Hepatocyte (in vitro differentiated cells): ENCODE measurements at regions not wholly inside any gene's neighbourhood (a gene's known extent, or its start where the extent isn't known, plus 50 kb on each side); places are given as distances from the start of the nearest gene placed in this dataset.

Experiments
- DNase-seq: peaks from one replicate; pipeline ENCODE4 v3.0.0-alpha.2; 2016; ENCODE audit warnings: low spot score
- H2AFZ ChIP-seq: fragments of 200-600 bp; sonication (generic); 2 replicates; pipeline ENCODE4 v1.6.0; 2016; ENCODE audit warnings: antibody characterized with exemption, mild to moderate bottlenecking
- H3K27ac ChIP-seq: fragments of 200-600 bp; sonication (generic); 2 replicates; pipeline ENCODE4 v1.5.1; 2016; ENCODE audit warnings: mild to moderate bottlenecking
- H3K27me3 ChIP-seq: fragments of 200-600 bp; sonication (generic); 2 replicates; pipeline ENCODE4 v1.6.1; 2016
- H3K36me3 ChIP-seq: fragments of 200-600 bp; sonication (generic); replicated peaks from 2 replicates; pipeline ENCODE4 v1.5.1; 2016; ENCODE audit warnings: low read depth; ENCODE audit not compliant: insufficient read depth
- H3K4me1 ChIP-seq: fragments of 200-600 bp; sonication (generic); 2 replicates; pipeline ENCODE4 v1.5.1; 2016; ENCODE audit warnings: mild to moderate bottlenecking, moderate library complexity; ENCODE audit not compliant: insufficient read depth
- H3K4me2 ChIP-seq: fragments of 200-600 bp; sonication (generic); 2 replicates; pipeline ENCODE4 v1.6.0; 2016
- H3K4me3 ChIP-seq: fragments of 200-600 bp; sonication (generic); 2 replicates; pipeline ENCODE4 v1.5.1; 2016; ENCODE audit warnings: mild to moderate bottlenecking
- H3K79me2 ChIP-seq: fragments of 200-600 bp; sonication (generic); 2 replicates; pipeline ENCODE4 v1.6.0; 2017; ENCODE audit warnings: mild to moderate bottlenecking
- H3K9me2 ChIP-seq: fragments of 200-600 bp; sonication (generic); replicated peaks from 2 replicates; pipeline ENCODE4 v1.6.0; 2017; ENCODE audit warnings: mild to moderate bottlenecking; ENCODE audit not compliant: insufficient read depth
- H3K9me3 ChIP-seq: fragments of 200-600 bp; sonication (generic); 2 replicates; pipeline ENCODE4 v1.5.1; 2016; ENCODE audit warnings: low read depth, mild to moderate bottlenecking
- H4K20me1 ChIP-seq: fragments of 200-600 bp; sonication (generic); 2 replicates; pipeline ENCODE4 v1.6.0; 2016; ENCODE audit warnings: mild to moderate bottlenecking; ENCODE audit not compliant: insufficient read depth, poor library complexity, severe bottlenecking
- CTCF ChIP-seq: fragments of 200-600 bp; sonication (generic); IDR thresholded peaks from 2 replicates; pipeline ENCODE4 v1.5.1; 2016; ENCODE audit warnings: antibody characterized with exemption, mild to moderate bottlenecking; ENCODE audit not compliant: poor library complexity
- EZH2 ChIP-seq: fragments of 200-600 bp; sonication (generic); IDR thresholded peaks from 2 replicates; pipeline ENCODE4 v1.6.1; 2016; ENCODE audit warnings: antibody characterized with exemption, mild to moderate bottlenecking, borderline replicate concordance
- EZH2phosphoT487 ChIP-seq: fragments of 200-600 bp; sonication (generic); IDR thresholded peaks from one replicate; pipeline ENCODE4 v1.6.1; 2018; ENCODE audit warnings: antibody characterized with exemption, mild to moderate bottlenecking, low read depth, moderate library complexity; ENCODE audit not compliant: unreplicated experiment, severe bottlenecking
- WGBS: methylation state at CpG from one replicate; pipeline ENCODE4 v1.1.6; 2016; ENCODE audit warnings: low lambda C conversion rate; ENCODE audit errors: missing lambda C conversion rate; 5-methylcytosine and 5-hydroxymethylcytosine counted together

DNA sequence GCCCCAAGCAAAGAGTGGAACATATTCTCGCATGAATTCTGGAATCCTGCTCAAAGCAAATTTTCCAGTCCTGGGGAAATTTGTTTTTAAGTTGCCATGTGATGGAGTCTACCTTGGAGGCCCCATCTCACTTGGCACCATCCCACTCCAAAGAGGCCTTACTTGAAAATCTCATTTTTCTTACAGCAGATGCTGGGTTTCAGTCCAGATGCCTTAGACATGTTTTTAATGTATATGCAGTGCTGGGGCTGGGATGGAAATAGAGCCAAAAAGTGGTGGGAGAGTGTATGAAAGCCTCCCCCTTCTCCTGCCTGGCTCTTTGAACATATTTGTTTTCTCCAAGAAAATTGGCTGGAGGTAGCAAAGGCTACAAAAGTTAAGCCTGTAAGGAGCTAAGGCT lies 493.7 kb downstream of the ENC1 start:
- no peak for DNase-seq
- no peak overlapping the region for H3K27ac ChIP-seq

DNA sequence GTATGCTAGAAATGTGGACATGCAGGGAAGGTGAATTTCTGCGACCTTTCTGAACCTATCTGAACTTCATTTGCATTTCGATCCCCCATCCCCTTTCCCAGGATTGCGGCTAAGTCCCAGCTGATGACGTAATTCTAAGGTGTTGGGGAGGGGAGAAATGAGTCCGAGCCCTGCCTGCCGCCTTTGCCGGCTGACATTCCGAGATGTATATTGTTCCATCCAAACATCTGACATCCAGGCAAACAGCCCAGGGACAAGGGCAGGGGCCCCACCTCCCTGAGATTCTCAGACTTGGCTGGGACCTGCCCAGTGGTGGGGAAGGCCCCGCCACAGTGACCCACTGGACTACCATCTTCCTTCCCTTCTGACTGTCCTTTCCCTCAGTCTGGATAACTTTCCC lies 494.6 kb downstream of the ENC1 start:
- TF ChIP-seq EZH2 (no peak), CTCF (no peak), EZH2phosphoT487 (no peak)
- Histone ChIP-seq H3K4me2 (no peak overlapping the region), H3K79me2 (no peaks in the 10 kb centered on the region), H3K27me3 (no peaks in the 10 kb centered on the region), H3K9me2 (no peaks in the 10 kb centered on the region), H4K20me1 (no peaks in the 10 kb centered on the region), H3K4me1 (no peaks in the 10 kb centered on the region), H3K27ac (no peak overlapping the region), H3K9me3 (no peaks in the 10 kb centered on the region), H3K36me3 (no peaks in the 10 kb centered on the region), H3K4me3 (no peak overlapping the region), H2AFZ (no peak overlapping the region)
- DNase-seq = no peak
- 92% methylated on average over 9 of the region's 9 CpGs for WGBS

More for the DNA sequence above, 493.7 kb downstream of the ENC1 start:
- no peaks in the 10 kb centered on the region for H3K27me3 ChIP-seq
- H3K36me3 ChIP-seq = no peaks in the 10 kb centered on the region
- H3K9me2 ChIP-seq = no peaks in the 10 kb centered on the region
- H3K79me2 ChIP-seq = no peaks in the 10 kb centered on the region
- no peaks in the 10 kb centered on the region for H3K9me3 ChIP-seq
- 100% methylated on average over 1 of the region's 1 CpG for WGBS
- no peaks in the 10 kb centered on the region for H3K4me1 ChIP-seq
- H2AFZ ChIP-seq = no peak overlapping the region
- H3K4me2 ChIP-seq = no peak overlapping the region
- H3K4me3 ChIP-seq = no peak overlapping the region
- no peaks in the 10 kb centered on the region for H4K20me1 ChIP-seq
- TF ChIP-seq EZH2phosphoT487 (no peak), EZH2 (no peak), CTCF (no peak)

- Histone ChIP-seq H3K4me2 (no peak overlapping the region), H3K4me3 (no peak overlapping the region), H3K27me3 (no peaks in the 10 kb centered on the region), H3K36me3 (no peaks in the 10 kb centered on the region), H3K9me3 (no peaks in the 10 kb centered on the region), H4K20me1 (no peaks in the 10 kb centered on the region), H3K27ac (no peak overlapping the region), H3K79me2 (no peaks in the 10 kb centered on the region), H3K9me2 (no peaks in the 10 kb centered on the region), H2AFZ (no peak overlapping the region), H3K4me1 (no peaks in the 10 kb centered on the region)
- no peak for TF ChIP-seq EZH2
- no peak for TF ChIP-seq EZH2phosphoT487
- no peak for TF ChIP-seq CTCF
- no peak for DNase-seq
- WGBS = 92% methylated on average over 16 of the region's 16 CpGs
These were observed 496.7 kb downstream of the ENC1 start for GRCh38 chr5:74143721-74144330.
